ENCODE measurements at regions not wholly inside any gene's neighbourhood (a gene's known extent, or its start where the extent isn't known, plus 50 kb on each side); places are given as distances from the start of the nearest gene placed in this dataset.
A peak's percentile ranks its signal among the peaks of the same experiment; 100 is the strongest.
"Not testable (repeated sequence)": the region's sequence is repeated elsewhere in the genome, so short reads cannot be mapped to it uniquely, and the experiment has no call there.

GRCh38 chr5:60436518-60436917 is 263.4 kb downstream of the DEPDC1B start:
- no peak overlapping the region for H3K27ac ChIP-seq (ENCODE audit: low read length in 2 of 2)
- no peak overlapping the region for H3K4me3 ChIP-seq (ENCODE audit: control extremely low read depth in 1 of 5, extremely low read depth in 1 of 5, insufficient read depth in 1 of 5, low read depth in 2 of 5, low read length in 4 of 5)
- WGBS (ENCODE audit: insufficient coverage): no CpG with 5 or more reads among the region's 2 CpGs
- peak; percentile 34 for DNase-seq
- Mint-ChIP-seq H3K4me1 (peaks cover 12% of the 10 kb centered on the region), H3K9me3 (ENCODE audit: insufficient read depth) (no peaks in the 10 kb centered on the region), H3K27ac (no peak overlapping the region), H3K27me3 (no peaks in the 10 kb centered on the region), H3K4me3 (no peak overlapping the region)
- H2AFZ ChIP-seq (ENCODE audit: insufficient read depth, low read depth, low read length, poor library complexity, severe bottlenecking): no peak overlapping the region
- intact Hi-C loops (cut with micrococcal nuclease): no loop called here
- no peaks in the 10 kb centered on the region for H4K20me1 ChIP-seq (ENCODE audit: control insufficient read depth, insufficient read depth, low read length, poor library complexity, severe bottlenecking)
- peak; percentile 41 for ATAC-seq (ENCODE audit: low read depth)
- no peak for TF ChIP-seq CTCF (IDR thresholded peaks at IDR 0.05)
- TF ChIP-seq EZH2 (IDR thresholded peaks at IDR 0.05; ENCODE audit: borderline replicate concordance, insufficient read depth, low read depth, low read length, poor library complexity, severe bottlenecking): no peak
- H3K4me2 ChIP-seq (replicated peaks; ENCODE audit: low read depth, low read length, poor library complexity, severe bottlenecking): peak overlapping the region; percentile 4
- ChIA-PET CTCF (no interaction called here), POLR2A (no interaction called here)
- H3K27me3 ChIP-seq (replicated peaks in 1 of 4; ENCODE audit: control extremely low read depth in 1 of 4, control insufficient read depth in 3 of 4, insufficient read depth in 4 of 4, low read length in 3 of 4): no peaks in the 10 kb centered on the region
- H3K79me2 ChIP-seq (ENCODE audit: control insufficient read depth, insufficient read depth, low read length): no peaks in the 10 kb centered on the region
- peaks cover 9 to 10% of the 10 kb centered on the region in 2 donors for H3K4me1 ChIP-seq (ENCODE audit: control insufficient read depth in 2 of 2, insufficient read depth in 2 of 2, low read length in 2 of 2)
- H3K36me3 ChIP-seq (replicated peaks in 1 of 2; ENCODE audit: control extremely low read depth in 1 of 2, control insufficient read depth in 1 of 2, extremely low read depth in 1 of 2, insufficient read depth in 2 of 2, low read length in 1 of 2): peaks cover 0 to 2% of the 10 kb centered on the region in 2 experiments
- H3K9ac ChIP-seq (ENCODE audit: low read length): no peak overlapping the region
- peaks cover 0 to 4% (median 0%) of the 10 kb centered on the region in 3 donors for H3K9me3 ChIP-seq (ENCODE audit: control extremely low read depth in 1 of 3, control insufficient read depth in 2 of 3, insufficient read depth in 1 of 3, low read length in 2 of 3)

- no peaks in the 10 kb centered on the region for H3K27me3 Mint-ChIP-seq
- H3K4me3 Mint-ChIP-seq: no peak overlapping the region
- no peak for DNase-seq
- peaks cover 12% of the 10 kb centered on the region for H3K4me1 Mint-ChIP-seq
- Histone ChIP-seq H3K27me3 (replicated peaks in 1 of 4; ENCODE audit: control extremely low read depth in 1 of 4, control insufficient read depth in 3 of 4, insufficient read depth in 4 of 4, low read length in 3 of 4) (no peaks in the 10 kb centered on the region), H3K4me1 (ENCODE audit: control insufficient read depth in 2 of 2, insufficient read depth in 2 of 2, low read length in 2 of 2) (peaks cover 9 to 10% of the 10 kb centered on the region in 2 donors), H3K9ac (ENCODE audit: low read length) (no peak overlapping the region), H3K79me2 (ENCODE audit: control insufficient read depth, insufficient read depth, low read length) (no peaks in the 10 kb centered on the region), H3K27ac (ENCODE audit: low read length in 2 of 2) (no peak overlapping the region), H3K4me2 (replicated peaks; ENCODE audit: low read depth, low read length, poor library complexity, severe bottlenecking) (no peak overlapping the region), H3K4me3 (ENCODE audit: control extremely low read depth in 1 of 5, extremely low read depth in 1 of 5, insufficient read depth in 1 of 5, low read depth in 2 of 5, low read length in 4 of 5) (no peak overlapping the region), H4K20me1 (ENCODE audit: control insufficient read depth, insufficient read depth, low read length, poor library complexity, severe bottlenecking) (no peaks in the 10 kb centered on the region), H3K36me3 (replicated peaks in 1 of 2; ENCODE audit: control extremely low read depth in 1 of 2, control insufficient read depth in 1 of 2, extremely low read depth in 1 of 2, insufficient read depth in 2 of 2, low read length in 1 of 2) (peaks cover 0 to 2% of the 10 kb centered on the region in 2 experiments), H3K9me3 (ENCODE audit: control extremely low read depth in 1 of 3, control insufficient read depth in 2 of 3, insufficient read depth in 1 of 3, low read length in 2 of 3) (peaks cover 0 to 5% (median 0%) of the 10 kb centered on the region in 3 donors), H2AFZ (ENCODE audit: insufficient read depth, low read depth, low read length, poor library complexity, severe bottlenecking) (no peak overlapping the region)
- H3K27ac Mint-ChIP-seq: no peak overlapping the region
- CTCF ChIA-PET: no interaction called here
- POLR2A ChIA-PET: no interaction called here
- intact Hi-C loops (cut with micrococcal nuclease): no loop called here
- H3K9me3 Mint-ChIP-seq (ENCODE audit: insufficient read depth): no peaks in the 10 kb centered on the region
- TF ChIP-seq CTCF (IDR thresholded peaks at IDR 0.05) (no peak), EZH2 (IDR thresholded peaks at IDR 0.05; ENCODE audit: borderline replicate concordance, insufficient read depth, low read depth, low read length, poor library complexity, severe bottlenecking) (no peak)
- ATAC-seq (ENCODE audit: low read depth): no peak
Observed at GRCh38 chr5:60435808-60436207, 264.2 kb downstream of the DEPDC1B start.

- ATAC-seq (ENCODE audit: low read depth); H3K79me2 ChIP-seq (ENCODE audit: control insufficient read depth, insufficient read depth, low read length); H3K4me1 Mint-ChIP-seq; H3K27me3 ChIP-seq (replicated peaks in 1 of 4; ENCODE audit: control extremely low read depth in 1 of 4, control insufficient read depth in 3 of 4, insufficient read depth in 4 of 4, low read length in 3 of 4); H3K9ac ChIP-seq (ENCODE audit: low read length); H3K27ac ChIP-seq (ENCODE audit: low read length in 2 of 2); H3K4me2 ChIP-seq (replicated peaks; ENCODE audit: low read depth, low read length, poor library complexity, severe bottlenecking); H3K4me3 ChIP-seq (ENCODE audit: control extremely low read depth in 1 of 5, extremely low read depth in 1 of 5, insufficient read depth in 1 of 5, low read depth in 2 of 5, low read length in 4 of 5); CTCF ChIA-PET; H3K4me3 Mint-ChIP-seq; POLR2A ChIA-PET; H3K9me3 Mint-ChIP-seq (ENCODE audit: insufficient read depth); DNase-seq; H3K27ac Mint-ChIP-seq; H3K36me3 ChIP-seq (replicated peaks in 1 of 2; ENCODE audit: control extremely low read depth in 1 of 2, control insufficient read depth in 1 of 2, extremely low read depth in 1 of 2, insufficient read depth in 2 of 2, low read length in 1 of 2); H3K4me1 ChIP-seq (ENCODE audit: control insufficient read depth in 2 of 2, insufficient read depth in 2 of 2, low read length in 2 of 2); H2AFZ ChIP-seq (ENCODE audit: insufficient read depth, low read depth, low read length, poor library complexity, severe bottlenecking); H3K9me3 ChIP-seq (ENCODE audit: control extremely low read depth in 1 of 3, control insufficient read depth in 2 of 3, insufficient read depth in 1 of 3, low read length in 2 of 3); H3K27me3 Mint-ChIP-seq; intact Hi-C loops (cut with micrococcal nuclease); H4K20me1 ChIP-seq (ENCODE audit: control insufficient read depth, insufficient read depth, low read length, poor library complexity, severe bottlenecking): not testable (repeated sequence)
- no CpG with 5 or more reads among the region's 3 CpGs for WGBS (ENCODE audit: insufficient coverage)
Observed at GRCh38 chr5:60426189-60426588, 273.8 kb downstream of the DEPDC1B start.
